ENCODE measurements at regions not wholly inside any gene's neighbourhood (a gene's known extent, or its start where the extent isn't known, plus 50 kb on each side); places are given as distances from the start of the nearest gene placed in this dataset.

DNA sequence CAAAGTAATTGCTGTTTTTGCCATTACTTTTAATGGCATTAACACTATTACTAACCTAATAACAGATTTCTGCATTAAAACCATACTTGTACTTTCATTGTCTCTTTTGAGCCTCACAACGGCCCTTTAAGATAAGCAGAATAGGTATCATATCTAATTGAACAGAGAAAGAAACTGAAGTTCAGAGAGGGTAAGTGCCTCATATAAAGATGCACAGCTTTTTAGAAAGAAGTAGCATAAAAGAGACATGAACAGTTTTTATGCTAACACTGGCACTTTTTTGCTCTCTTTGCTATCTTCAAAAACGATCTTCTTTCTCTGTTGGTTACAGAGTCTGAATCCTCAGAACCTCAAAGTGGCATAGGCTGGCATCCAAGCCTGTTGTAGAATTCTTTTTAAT, 102.9 kb upstream of the OR5AK2 start:
- TF ChIP-seq, protein P1, sequence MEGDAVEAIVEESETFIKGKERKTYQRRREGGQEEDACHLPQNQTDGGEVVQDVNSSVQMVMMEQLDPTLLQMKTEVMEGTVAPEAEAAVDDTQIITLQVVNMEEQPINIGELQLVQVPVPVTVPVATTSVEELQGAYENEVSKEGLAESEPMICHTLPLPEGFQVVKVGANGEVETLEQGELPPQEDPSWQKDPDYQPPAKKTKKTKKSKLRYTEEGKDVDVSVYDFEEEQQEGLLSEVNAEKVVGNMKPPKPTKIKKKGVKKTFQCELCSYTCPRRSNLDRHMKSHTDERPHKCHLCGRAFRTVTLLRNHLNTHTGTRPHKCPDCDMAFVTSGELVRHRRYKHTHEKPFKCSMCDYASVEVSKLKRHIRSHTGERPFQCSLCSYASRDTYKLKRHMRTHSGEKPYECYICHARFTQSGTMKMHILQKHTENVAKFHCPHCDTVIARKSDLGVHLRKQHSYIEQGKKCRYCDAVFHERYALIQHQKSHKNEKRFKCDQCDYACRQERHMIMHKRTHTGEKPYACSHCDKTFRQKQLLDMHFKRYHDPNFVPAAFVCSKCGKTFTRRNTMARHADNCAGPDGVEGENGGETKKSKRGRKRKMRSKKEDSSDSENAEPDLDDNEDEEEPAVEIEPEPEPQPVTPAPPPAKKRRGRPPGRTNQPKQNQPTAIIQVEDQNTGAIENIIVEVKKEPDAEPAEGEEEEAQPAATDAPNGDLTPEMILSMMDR (IDR thresholded peaks at IDR 0.05) = no peak
- no peak for TF ChIP-seq POLR2AphosphoS5 (IDR thresholded peaks at IDR 0.05)

Measured in suprapubic skin (tissue), 3 donors.